PC-9 (cell line): ENCODE measurements at regions not wholly inside any gene's neighbourhood (a gene's known extent, or its start where the extent isn't known, plus 50 kb on each side); places are given as distances from the start of the nearest gene placed in this dataset.

ENCODE experiments used
- BruUV-seq: library from RNA; stranded (reverse); fragments of 400-500 nt; replicated peaks from 2 replicates; lab custom pipeline; 2021; lab: Mats Ljungman, UMichigan
- CTCF ChIA-PET: fragments of 300-600 bp; sonication (Branson Sonifier 250); formaldehyde crosslinking; loops from one replicate; lab custom pipeline; 2022; ENCODE audit warnings: antibody characterized with exemption; lab: Charles Lee
- POLR2A ChIA-PET: fragments of 300-600 bp; sonication (Branson Sonifier 250); formaldehyde crosslinking; loops from one replicate; lab custom pipeline; 2022; ENCODE audit warnings: antibody characterized with exemption; ENCODE audit not compliant: unreplicated experiment; lab: Charles Lee
- DNase-seq, 2 experiments: peaks; one replicate each; pipeline versions ENCODE4 v3.0.0 to v3.0.0-alpha.2; 2015 to 2022; ENCODE audit warnings: mixed read lengths in 1 of 2
- H2AFZ ChIP-seq: fragments of 200-600 bp; sonication (generic); 2 replicates; pipeline ENCODE4 v1.8.1; 2017; ENCODE audit warnings: antibody characterized with exemption
- H3F3A ChIP-seq: fragments of 200-600 bp; sonication (generic); 2 replicates; pipeline ENCODE4 v1.8.1; 2017; ENCODE audit warnings: antibody characterized with exemption, mild to moderate bottlenecking, low read depth; ENCODE audit not compliant: insufficient read depth
- H3K27ac ChIP-seq: fragments of 200-600 bp; sonication (generic); 2 replicates; pipeline ENCODE4 v1.6.1; 2016; ENCODE audit warnings: mixed run types
- H3K27me3 ChIP-seq: fragments of 200-600 bp; sonication (generic); 2 replicates; pipeline ENCODE4 v1.6.1; 2016; ENCODE audit warnings: low read depth, mixed run types; ENCODE audit not compliant: insufficient read depth
- H3K36me3 ChIP-seq: fragments of 200-600 bp; sonication (generic); 2 replicates; pipeline ENCODE4 v1.6.1; 2016; ENCODE audit warnings: low read depth, mixed run types
- H3K4me1 ChIP-seq: fragments of 200-600 bp; sonication (generic); replicated peaks from 2 replicates; pipeline ENCODE4 v1.6.1; 2016; ENCODE audit warnings: mixed run types; ENCODE audit not compliant: insufficient read depth
- H3K4me2 ChIP-seq: fragments of 200-600 bp; sonication (generic); 2 replicates; pipeline ENCODE4 v1.6.1; 2017; ENCODE audit warnings: mixed run types
- H3K4me3 ChIP-seq: fragments of 200-600 bp; sonication (generic); 2 replicates; pipeline ENCODE4 v1.6.1; 2016; ENCODE audit warnings: mixed run types
- H3K79me2 ChIP-seq: fragments of 200-600 bp; sonication (generic); 2 replicates; pipeline ENCODE4 v1.6.1; 2017; ENCODE audit warnings: low read depth, mixed run types
- H3K9me2 ChIP-seq: fragments of 200-600 bp; sonication (generic); 2 replicates; pipeline ENCODE4 v1.8.1; 2017; ENCODE audit warnings: mild to moderate bottlenecking; ENCODE audit not compliant: insufficient read depth
- H3K9me3 ChIP-seq: fragments of 200-600 bp; sonication (generic); 2 replicates; pipeline ENCODE4 v1.8.1; 2016; ENCODE audit warnings: low read depth; ENCODE audit not compliant: insufficient read depth
- H4K20me1 ChIP-seq: fragments of 200-600 bp; sonication (generic); 2 replicates; pipeline ENCODE4 v1.8.1; 2017; ENCODE audit not compliant: insufficient read depth
- CTCF ChIP-seq: fragments of 200-600 bp; sonication (generic); conservative IDR thresholded peaks from 2 replicates; pipeline ENCODE4 v1.6.1; 2017; ENCODE audit warnings: mixed run types, antibody characterized with exemption, mild to moderate bottlenecking, moderate library complexity
- EZH2 ChIP-seq: fragments of 200-600 bp; sonication (generic); IDR thresholded peaks from 2 replicates; pipeline ENCODE4 v1.8.0; 2017; ENCODE audit warnings: antibody characterized with exemption, low read depth
- intact Hi-C: fragments of 100-400 bp; cut with micrococcal nuclease; formaldehyde crosslinking; loops from one replicate; pipeline ENCODE4 v1.10.0; 2022; ENCODE audit not compliant: unreplicated experiment

- no peaks in the 10 kb centered on the region for H3K4me1 ChIP-seq
- no peak overlapping the region for H3K27ac ChIP-seq
- ChIA-PET POLR2A (no interaction called here), CTCF (no interaction called here)
- H3K36me3 ChIP-seq: no peaks in the 10 kb centered on the region
- H3K4me2 ChIP-seq: no peak overlapping the region
- TF ChIP-seq CTCF (no peak), EZH2 (no peak)
- intact Hi-C loops: no loop called here
- no peak overlapping the region for H2AFZ ChIP-seq
- H3K9me3 ChIP-seq: no peaks in the 10 kb centered on the region
- H3F3A ChIP-seq: no peaks in the 10 kb centered on the region
- BruUV-seq: no TSS peak
- no peak overlapping the region for H3K4me3 ChIP-seq
- H4K20me1 ChIP-seq: no peaks in the 10 kb centered on the region
- no peak for DNase-seq
- no peaks in the 10 kb centered on the region for H3K9me2 ChIP-seq
- no peaks in the 10 kb centered on the region for H3K79me2 ChIP-seq
- no peaks in the 10 kb centered on the region for H3K27me3 ChIP-seq
These were observed 261.2 kb upstream of the DNAJC19 start for GRCh38 chr3:181250714-181251113.

GRCh38 chr3:181239441-181239840 lies 249.9 kb upstream of the DNAJC19 start:
- Histone ChIP-seq H3K4me1 (no peaks in the 10 kb centered on the region), H3K9me2 (0 out of 2 replicates have a peak, but pooled peaks cover 4% of the 10 kb centered on the region), H3F3A (no peaks in the 10 kb centered on the region), H3K4me3 (no peak overlapping the region), H3K4me2 (no peak overlapping the region), H3K79me2 (no peaks in the 10 kb centered on the region), H4K20me1 (no peaks in the 10 kb centered on the region), H3K9me3 (no peaks in the 10 kb centered on the region), H3K27ac (no peak overlapping the region), H3K27me3 (no peaks in the 10 kb centered on the region), H3K36me3 (no peaks in the 10 kb centered on the region), H2AFZ (no peak overlapping the region)
- ChIA-PET POLR2A (no interaction called here), CTCF (no interaction called here)
- TF ChIP-seq CTCF (no peak), EZH2 (no peak)
- no TSS peak for BruUV-seq
- intact Hi-C loops: no loop called here
- no peak for DNase-seq

- ChIA-PET POLR2A (no interaction called here), CTCF (no interaction called here)
- H2AFZ ChIP-seq: no peak overlapping the region
- intact Hi-C loops: no loop called here
- H3K79me2 ChIP-seq: no peaks in the 10 kb centered on the region
- no peaks in the 10 kb centered on the region for H3K4me1 ChIP-seq
- TF ChIP-seq EZH2 (no peak), CTCF (no peak)
- H3K9me3 ChIP-seq: no peaks in the 10 kb centered on the region
- no peak overlapping the region for H3K4me3 ChIP-seq
- no peak for DNase-seq
- no peaks in the 10 kb centered on the region for H3F3A ChIP-seq
- no peaks in the 10 kb centered on the region for H4K20me1 ChIP-seq
- H3K4me2 ChIP-seq: no peak overlapping the region
- H3K27ac ChIP-seq: no peak overlapping the region
- no TSS peak for BruUV-seq
- no peaks in the 10 kb centered on the region for H3K27me3 ChIP-seq
- H3K9me2 ChIP-seq: no peaks in the 10 kb centered on the region
- H3K36me3 ChIP-seq: no peaks in the 10 kb centered on the region
These were observed 240.7 kb upstream of the DNAJC19 start for GRCh38 chr3:181230258-181230657.
